GM12872 (cell line): ENCODE measurements at regions not wholly inside any gene's neighbourhood (a gene's known extent, or its start where the extent isn't known, plus 50 kb on each side); places are given as distances from the start of the nearest gene placed in this dataset.

Experiments used
- TF ChIP-seq, protein P1 (sequence below): IDR thresholded peaks from 3 replicates; pipeline ENCODE4 v1.5.1; 2011; ENCODE audit warnings: low read depth, mild to moderate bottlenecking, low read length, moderate library complexity; ENCODE audit not compliant: insufficient read depth

DNA sequence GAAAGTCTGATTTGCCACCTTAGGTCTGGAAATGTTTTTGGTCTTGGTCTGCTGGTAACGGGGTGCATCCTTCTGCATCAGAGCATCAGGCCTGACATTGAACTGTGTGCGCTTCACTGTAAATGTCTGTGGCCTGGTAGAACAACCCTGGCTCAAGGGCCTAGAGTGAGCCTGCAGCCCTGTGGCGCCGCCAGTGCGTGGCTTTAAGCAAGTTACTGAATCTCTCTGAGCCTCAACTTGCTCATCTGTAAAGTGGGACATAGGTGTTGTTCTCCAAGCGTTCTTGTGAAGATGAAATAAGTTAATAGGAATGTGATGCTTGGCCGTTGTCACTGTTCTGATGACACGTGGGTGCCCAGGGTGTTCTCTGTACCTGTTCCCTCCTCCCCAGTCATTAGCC lies 127.6 kb upstream of the CIBAR2 start:
- TF ChIP-seq, protein P1, sequence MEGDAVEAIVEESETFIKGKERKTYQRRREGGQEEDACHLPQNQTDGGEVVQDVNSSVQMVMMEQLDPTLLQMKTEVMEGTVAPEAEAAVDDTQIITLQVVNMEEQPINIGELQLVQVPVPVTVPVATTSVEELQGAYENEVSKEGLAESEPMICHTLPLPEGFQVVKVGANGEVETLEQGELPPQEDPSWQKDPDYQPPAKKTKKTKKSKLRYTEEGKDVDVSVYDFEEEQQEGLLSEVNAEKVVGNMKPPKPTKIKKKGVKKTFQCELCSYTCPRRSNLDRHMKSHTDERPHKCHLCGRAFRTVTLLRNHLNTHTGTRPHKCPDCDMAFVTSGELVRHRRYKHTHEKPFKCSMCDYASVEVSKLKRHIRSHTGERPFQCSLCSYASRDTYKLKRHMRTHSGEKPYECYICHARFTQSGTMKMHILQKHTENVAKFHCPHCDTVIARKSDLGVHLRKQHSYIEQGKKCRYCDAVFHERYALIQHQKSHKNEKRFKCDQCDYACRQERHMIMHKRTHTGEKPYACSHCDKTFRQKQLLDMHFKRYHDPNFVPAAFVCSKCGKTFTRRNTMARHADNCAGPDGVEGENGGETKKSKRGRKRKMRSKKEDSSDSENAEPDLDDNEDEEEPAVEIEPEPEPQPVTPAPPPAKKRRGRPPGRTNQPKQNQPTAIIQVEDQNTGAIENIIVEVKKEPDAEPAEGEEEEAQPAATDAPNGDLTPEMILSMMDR: no peak

DNA sequence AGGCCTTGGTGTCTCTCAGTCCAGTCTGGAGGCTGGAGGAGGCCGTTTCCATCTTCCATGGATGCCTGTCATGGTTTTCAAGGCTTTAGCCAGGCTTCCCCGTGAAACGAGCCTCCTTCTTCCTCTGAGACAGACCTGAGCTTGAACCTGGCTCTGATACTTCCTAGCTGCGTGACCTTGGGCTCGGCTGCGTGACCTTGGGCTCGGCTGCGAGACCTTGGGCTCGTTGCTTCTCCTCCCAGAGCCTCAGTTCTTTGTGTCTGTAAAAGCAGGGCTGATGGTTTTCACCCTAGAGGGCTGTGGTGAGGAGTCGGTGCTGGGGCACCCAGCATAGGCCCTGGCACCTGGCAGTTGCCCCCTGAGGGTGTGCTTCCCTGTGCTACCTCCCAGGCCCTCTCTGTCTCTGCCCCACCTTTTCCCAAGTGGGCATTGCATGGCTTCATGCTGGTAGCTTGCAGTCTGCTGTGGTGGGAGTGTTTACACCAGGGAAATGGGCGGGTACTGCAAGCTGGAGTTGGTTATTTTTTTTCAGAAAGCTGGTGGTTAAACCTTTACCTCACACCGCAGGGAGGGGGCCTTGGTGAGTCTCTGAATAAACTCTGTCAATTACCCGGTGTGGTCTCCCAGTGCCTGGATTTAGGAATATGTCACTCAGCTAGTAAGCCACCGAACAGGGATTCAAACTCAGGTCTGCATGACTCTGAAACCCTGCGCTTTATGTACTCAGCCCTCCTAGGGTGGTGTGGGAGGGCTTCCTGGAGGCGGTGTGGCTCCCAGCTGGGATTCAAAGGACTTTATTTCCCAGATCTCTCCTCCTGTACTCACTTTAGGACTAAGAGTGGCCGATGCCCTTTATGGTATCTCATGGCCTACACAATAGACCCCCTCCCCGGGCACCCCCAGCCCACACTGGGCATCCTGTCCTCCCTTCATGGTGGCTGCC lies 129.0 kb upstream of the CIBAR2 start:
- TF ChIP-seq, protein P1: 0 out of 3 replicates have a peak, but pooled peaks have one; percentile 12

DNA sequence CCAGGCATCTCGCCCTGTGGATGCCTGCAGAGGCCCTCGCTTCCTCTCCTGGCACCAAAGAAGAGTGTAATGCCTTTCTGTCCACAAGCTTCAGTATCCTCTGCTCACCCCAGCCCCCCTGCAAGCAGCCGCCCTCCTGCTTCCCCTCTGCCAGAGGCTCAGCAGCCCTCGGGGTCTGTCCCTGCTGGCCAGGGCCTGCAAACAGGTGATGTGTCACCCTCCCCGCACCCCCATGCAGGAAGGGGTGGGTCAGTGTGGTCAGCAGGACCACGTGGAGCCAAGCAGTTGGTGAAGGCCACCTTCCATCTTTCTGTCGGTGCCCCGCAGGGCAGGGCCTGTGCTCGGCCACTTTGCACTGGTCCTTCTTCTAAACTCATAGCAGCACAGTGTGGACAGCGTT lies 129.9 kb upstream of the CIBAR2 start:
- TF ChIP-seq, protein P1: no peak

DNA sequence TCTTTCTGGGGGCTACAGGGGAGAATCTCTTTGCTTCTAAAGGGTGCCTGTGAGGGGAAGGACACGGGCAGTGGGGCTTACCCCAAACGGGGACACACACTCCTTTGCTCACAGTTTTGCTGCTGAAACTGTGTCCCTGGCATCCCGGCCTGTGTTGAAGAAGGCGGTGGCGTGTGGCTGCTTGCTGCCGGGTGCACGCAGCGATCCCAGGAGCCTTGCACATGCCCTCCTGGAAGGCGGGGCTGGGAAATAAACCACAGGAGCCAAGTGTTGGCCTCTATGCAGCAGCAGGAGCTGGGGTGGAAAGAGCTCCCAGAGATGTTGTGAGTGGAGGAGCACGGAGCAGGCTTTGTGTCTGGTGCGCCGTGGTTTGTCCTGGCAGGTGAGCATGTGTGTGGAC lies 131.0 kb upstream of the CIBAR2 start:
- TF ChIP-seq, protein P1: no peak

DNA sequence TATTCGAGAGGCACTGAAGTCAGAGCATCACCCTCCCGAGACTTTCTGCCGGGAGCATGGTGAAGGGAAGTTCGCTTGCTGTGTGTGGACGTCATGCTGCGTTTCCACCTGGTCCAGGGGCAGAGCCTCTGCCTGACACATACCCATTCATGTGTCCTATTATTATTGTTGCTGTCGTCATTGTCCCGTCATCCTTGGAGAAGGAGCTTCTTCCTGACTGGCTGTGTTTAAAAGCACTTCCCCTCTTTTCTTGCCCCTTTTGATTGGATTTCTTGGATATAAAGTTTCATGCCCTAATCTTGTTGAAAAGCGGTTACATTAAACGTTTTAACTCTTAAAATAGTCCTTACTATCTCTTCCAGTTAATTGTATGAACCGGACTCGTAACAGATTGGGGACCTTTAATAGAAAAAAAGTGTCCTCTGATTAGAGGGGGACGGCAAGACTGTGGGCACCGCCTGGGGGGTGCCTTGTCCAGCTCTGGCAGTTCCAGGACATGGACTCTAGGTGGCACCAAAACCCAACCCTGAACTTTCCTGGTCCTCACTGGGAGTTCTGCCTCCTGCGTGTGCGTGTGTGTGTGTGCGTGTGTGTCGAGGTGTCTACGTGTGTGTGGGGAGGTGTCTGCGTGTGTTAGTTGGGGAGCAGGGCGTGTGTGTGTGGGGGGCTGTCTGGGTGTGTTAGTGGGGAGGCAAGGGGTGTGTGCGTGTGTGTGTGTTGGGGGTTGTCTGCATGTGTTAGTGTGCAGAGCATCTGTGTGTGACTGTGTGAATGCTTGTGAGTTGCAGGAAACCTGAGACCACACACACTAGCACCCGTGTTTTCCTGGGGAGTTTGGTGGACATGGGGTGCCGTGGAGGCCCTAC lies 133.3 kb upstream of the CIBAR2 start:
- TF ChIP-seq, protein P1: peak; percentile 97

DNA sequence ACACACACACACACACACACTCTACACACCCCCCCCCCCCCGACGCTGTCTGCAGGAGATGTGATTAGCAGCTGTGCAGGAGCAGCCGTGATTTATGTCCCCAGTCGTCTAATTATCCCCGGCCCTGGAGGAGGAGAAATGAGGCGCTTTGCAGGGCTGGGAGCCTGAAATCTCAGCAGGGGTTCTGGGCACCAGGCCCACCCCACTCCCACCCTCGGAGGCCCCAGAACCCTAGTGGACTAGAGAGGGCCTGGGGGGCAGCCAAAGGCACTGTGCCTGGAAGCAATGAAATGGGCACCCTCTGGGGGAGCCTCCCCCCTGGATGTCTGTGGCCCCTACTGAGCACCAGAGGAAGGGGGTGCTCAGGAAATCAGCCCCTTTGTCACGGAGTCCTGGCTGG lies 134.2 kb upstream of the CIBAR2 start:
- TF ChIP-seq, protein P1: no peak

DNA sequence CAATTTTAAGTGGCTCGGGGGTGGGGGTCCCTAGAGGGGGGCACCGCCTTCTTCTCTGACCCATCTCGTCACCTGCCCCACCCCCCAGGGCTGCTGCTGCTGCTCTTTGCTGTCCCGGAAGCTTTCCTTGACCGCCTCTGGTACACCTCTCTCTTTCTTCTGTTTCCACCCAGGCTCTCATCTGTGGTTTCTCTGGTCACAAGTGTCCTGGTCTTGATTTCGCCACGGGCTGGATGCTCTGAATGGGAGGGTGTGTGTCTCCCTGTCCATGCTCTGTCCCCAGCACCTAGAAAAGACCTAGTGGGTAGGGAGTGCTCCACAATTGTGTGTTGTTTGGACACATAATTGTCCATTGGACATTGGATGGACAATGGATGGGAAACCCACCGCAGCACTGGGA lies 134.7 kb upstream of the CIBAR2 start:
- TF ChIP-seq, protein P1: no peak
